ENCODE measurements at regions not wholly inside any gene's neighbourhood (a gene's known extent, or its start where the extent isn't known, plus 50 kb on each side); places are given as distances from the start of the nearest gene placed in this dataset.

GRCh38 chr6:14187406-14187805, 69.8 kb downstream of the CD83 start:
- no peak for DNase-seq

DNA sequence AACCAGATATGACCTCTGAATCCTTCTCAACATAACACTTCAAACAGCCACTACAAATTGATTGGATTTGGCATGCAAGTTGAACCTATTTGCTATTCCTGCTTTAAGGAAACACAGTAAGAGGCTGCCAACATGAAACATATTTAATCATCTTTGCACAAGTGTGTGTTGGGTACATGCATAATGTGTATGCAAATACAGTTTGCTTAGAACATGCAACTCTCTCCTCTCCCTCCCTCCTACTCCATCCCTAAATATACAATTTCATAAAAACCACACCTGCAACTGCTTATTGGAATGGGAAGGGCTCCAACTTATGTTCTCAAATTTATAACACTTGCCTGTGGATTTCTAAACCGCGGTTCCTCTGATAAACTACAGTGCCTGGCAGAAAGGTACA, 71.5 kb downstream of the CD83 start:
- no peak for DNase-seq

- DNase-seq = no peak
Measured at GRCh38 chr6:14190191-14190928, 72.8 kb downstream of the CD83 start.

DNA sequence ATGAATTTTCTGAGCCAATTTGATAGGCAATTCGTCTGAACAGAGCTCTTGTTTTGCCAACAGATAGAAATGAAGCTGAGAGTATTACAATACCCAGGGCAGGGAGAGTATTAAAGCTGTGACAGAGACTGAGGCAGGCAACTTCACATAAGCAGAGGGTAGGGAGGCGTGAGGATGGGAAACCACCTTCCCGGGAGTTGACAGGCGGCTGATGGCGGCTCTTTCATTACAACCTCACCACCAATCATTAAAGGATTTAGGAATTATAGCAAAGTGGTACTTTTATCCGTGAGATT, 73.3 kb downstream of the CD83 start:
- DNase-seq = no peak

- DNase-seq = no peak
Measured at GRCh38 chr6:14191761-14192160, 74.2 kb downstream of the CD83 start.

DNA sequence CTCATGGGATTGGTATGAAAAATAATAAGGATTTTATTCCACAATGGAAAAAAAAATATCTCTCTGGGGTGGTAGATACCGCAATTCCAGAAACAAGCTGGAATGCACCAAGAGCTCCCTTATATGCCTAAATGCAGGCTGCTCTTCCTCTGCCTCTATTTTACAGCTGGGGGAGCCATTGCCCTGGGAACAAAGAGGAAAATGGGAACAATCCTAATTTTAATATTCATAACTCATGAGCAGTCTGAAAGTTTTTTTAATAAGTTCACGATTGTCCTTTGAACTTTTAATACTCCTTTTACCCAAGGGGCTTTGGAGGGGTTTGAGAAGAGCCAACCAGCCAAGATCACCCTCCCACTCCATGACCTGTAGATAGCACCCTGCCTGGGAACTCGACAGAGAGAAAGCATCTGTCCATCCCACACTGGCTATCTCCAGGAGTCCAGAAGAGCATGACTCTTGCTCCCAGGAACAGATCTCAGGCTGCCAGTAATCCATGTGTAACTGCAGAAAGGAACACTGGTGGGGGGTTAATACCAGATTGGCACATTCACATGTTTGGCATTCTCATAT, 74.7 kb downstream of the CD83 start:
- DNase-seq = no peak

- no peak for DNase-seq
Measured at GRCh38 chr6:14193524-14193923, 76.0 kb downstream of the CD83 start.

GRCh38 chr6:14194483-14194882, 76.9 kb downstream of the CD83 start:
- no peak for DNase-seq

GRCh38 chr6:14194976-14195375, 77.4 kb downstream of the CD83 start:
- no peak for DNase-seq

DNA sequence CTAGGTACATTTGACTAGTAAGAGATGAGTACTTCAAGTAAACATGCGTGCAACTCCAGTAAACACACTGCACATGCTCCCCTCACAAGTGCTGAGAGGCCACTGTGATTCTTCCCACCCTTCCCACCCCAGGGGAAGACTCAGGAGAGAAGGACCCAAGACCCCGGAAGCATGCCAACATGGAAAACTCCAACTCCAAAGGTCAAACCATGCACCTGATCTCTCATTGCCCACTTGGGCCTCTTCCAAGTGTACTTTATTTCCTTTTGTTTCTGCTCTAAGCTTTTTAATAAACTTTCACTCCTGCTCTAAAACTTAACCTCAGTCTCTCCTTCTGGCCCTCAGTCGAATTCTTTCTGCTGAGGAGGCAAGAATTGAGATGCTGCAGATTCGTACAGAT, 78.5 kb downstream of the CD83 start:
- DNase-seq = no peak

- no peak for DNase-seq
Measured at GRCh38 chr6:14197118-14197517, 79.5 kb downstream of the CD83 start.

DNA sequence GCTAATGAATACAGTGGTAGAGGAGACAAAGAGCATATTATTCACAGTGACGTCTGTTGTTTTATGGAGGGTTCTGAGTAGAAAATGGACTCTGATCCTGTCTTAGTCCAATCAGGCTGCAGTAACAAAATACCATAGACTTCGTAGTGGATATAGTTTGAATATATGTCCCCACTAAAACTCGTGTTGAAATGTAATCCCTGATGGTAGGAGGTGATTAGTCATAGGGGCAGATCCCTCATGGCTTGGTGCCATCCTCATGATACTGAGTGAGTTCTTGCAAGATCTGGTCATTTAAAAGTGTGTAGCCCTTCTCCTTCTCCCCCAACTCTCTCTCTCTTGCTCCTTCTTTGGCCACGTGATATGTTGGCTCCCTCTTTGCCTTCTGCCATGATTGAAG, 82.5 kb downstream of the CD83 start:
- DNase-seq = no peak

- DNase-seq = no peak
Measured at GRCh38 chr6:14202947-14203346, 85.4 kb downstream of the CD83 start.

DNA sequence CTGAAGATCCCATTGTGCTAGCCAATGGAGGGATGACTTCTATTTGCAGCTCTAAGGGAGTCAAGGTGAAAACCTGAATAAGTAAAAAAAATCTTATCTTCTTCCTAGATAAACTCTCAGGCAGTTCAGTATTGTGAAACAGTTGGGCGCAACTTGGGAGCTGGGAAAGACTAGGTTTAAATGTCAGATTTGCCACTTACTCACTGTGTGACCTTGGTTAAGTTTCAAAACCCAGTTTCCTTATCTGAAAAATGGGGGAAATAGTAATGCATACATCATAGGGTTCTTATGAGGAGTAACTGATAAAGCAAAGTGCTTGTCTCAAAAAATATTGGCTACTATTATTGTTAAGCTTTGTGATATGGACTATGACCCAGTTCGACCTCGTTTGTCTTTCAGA, 88.8 kb downstream of the CD83 start:
- DNase-seq = no peak

- DNase-seq = no peak
Measured at GRCh38 chr6:14207448-14207847, 89.9 kb downstream of the CD83 start.

DNA sequence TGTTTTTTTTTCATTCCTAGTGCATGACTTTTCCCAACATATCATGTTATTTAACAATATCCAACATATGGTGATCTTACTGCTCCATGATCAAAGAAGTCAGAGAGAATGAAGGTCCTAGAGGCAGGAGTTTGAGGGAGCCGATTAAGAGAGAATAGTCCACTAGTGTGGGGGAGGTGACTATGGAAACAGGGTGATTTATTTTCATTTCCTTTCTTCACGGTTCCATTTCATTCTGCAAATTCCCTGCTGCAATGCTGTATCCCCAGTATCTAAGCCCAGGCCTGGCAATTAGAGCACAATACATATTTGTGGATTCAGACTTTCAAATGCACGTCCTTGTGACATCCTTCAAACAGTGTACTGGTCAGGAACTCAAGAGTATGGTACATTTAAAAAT, 91.4 kb downstream of the CD83 start:
- DNase-seq = no peak

DNA sequence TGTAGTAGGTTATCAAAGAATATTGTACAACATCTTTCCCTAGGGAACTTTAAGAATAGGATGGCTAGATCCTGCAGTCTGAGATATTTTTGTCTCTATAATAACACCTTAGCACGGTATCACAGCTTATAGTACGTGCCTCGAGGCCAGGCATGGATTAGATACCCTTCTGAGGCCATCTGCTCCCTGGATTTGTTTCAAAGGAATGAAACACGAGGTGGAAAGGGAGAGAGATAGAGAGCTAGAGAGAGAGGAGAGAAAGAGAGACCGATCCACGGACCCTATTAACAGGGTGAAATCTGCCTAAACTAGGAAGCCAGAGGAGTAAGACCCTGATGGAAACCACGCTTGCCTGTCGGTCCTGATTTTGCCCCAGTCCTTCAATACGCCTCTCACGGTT, 92.5 kb downstream of the CD83 start:
- no peak for DNase-seq

- DNase-seq = peak; percentile 65 to 87
Measured at GRCh38 chr6:14210663-14211561, 93.3 kb downstream of the CD83 start.

GRCh38 chr6:14211562-14211942, 94.0 kb downstream of the CD83 start:
- DNase-seq = no peak

- DNase-seq = no peak
Measured at GRCh38 chr6:14212020-14212419, 94.4 kb downstream of the CD83 start.

- no peak for DNase-seq
Measured at GRCh38 chr6:14212632-14213031, 95.1 kb downstream of the CD83 start.

DNA sequence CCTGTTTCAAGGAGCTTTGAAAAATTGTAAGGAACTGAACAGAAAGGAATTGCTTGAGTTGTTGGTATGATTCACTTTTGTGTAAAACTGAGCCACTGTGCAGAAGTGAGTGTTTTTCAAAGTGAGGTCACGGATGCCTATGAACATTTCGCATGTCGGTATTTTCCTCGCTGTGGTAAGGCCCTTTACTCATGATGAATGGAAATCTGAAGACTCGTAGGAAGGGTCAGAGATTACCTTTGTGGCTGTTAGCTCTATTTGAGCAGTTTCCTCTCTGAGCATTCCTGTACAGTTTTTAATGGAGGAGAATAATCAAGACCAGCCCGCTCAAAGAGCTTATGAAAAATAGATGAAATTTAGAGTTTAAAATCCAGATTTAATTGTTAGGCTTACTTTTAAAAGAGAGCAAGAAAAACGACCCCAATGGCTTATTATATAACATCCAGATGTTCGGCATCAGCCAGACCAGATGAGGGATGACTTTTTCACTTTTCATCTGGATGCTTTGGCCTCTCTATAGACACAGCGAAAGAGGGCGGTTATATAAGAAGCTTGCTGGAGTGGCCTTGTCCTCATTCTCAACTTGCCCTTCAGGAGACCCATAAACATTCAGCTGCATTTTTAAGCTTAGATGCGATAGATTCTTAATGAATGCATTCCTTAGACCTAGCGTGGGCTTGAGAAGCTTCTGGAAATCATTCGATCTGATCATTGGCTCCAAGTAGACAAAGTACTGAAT, 99.5 kb downstream of the CD83 start:
- no peak for DNase-seq

- DNase-seq = no peak
Measured at GRCh38 chr6:14217728-14218518, 100.4 kb downstream of the CD83 start.

Measured in NCI-H187 (cell line).